ENCODE measurements at regions not wholly inside any gene's neighbourhood (a gene's known extent, or its start where the extent isn't known, plus 50 kb on each side); places are given as distances from the start of the nearest gene placed in this dataset.

GRCh38 chr2:195493416-195493815 is 163.6 kb upstream of the SLC39A10 start:
- DNase-seq: no peak

DNA sequence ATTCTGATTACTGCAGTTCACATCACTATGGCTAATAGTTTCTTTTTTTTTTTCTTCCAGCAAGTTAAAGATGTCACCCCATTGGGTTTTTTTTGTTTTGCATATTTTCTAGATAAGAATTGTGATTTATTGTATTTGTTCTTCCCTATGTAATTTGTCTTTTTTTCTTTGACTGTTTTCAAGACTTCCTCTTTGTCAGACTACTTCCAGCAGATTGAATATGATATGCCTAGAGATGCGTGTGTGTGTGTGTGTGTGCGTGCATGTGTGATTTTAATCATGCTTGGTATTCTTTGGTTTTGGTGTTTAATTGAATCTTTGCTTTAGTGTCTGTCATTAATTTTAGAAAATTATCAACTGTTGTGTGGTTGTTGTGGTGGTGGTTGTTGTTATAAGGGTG is 166.7 kb upstream of the SLC39A10 start:
- no peak for DNase-seq

- DNase-seq: no peak
Measured at GRCh38 chr2:195489101-195489500, 167.9 kb upstream of the SLC39A10 start.

DNA sequence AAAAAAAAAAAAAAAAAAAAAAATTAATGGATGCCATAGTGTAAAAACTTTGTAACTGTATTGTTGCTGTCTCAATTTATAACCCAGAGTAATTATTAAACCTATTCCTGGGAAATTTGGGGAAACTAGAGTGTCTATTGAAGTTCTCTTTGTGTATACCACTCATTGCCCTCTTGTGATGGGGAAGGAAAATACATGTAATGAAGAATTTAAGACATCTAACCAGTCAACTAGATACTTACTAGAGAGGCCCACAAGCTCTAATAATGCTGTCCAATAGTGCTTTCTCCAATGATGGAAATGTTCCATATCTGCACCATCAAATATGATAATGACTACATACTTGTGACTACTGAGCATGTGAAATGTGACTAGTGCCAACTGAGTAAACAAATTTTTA is 168.5 kb upstream of the SLC39A10 start:
- no peak for DNase-seq

- DNase-seq: no peak
Measured at GRCh38 chr2:195486987-195487644, 169.9 kb upstream of the SLC39A10 start.

DNA sequence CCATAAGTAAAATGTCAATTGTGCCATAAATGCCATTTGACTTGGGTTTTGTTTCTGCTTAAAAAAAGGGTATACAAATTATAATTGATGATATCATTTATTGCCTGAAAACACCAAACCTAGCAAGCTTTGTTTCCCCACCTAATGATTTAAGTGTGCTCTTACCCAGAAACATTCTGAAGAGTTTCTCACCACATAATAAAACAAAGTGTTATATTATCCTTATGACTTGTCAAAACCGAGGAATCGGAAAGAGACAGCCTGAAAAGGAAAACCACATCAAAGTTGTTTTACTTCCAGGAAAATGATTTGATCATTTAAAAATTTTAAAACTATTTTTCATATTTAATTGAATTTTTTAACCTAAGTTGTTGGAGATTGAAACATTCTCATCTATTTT is 170.5 kb upstream of the SLC39A10 start:
- no peak for DNase-seq

GRCh38 chr2:195482010-195482409 is 175.0 kb upstream of the SLC39A10 start:
- DNase-seq: no peak

DNA sequence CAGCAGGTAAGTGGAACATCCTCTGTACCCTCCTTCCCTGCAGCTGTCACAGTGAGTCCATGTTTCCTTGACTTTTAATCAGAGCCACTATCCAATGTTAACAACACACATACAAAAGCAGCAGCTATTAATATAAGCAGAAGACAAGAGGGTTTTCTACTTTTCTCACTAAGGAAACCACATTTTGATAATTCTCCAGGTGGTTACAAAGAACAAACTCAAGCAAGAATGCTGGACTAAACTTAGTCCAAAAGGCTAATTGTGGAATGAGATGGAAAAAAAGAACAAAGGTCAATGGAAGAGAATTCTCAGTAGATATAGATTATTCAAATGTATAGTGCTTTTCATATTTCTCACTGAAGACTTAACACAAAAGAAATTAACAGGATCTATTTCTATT is 176.9 kb upstream of the SLC39A10 start:
- DNase-seq: no peak

GRCh38 chr2:195479407-195479806 is 177.6 kb upstream of the SLC39A10 start:
- no peak for DNase-seq

DNA sequence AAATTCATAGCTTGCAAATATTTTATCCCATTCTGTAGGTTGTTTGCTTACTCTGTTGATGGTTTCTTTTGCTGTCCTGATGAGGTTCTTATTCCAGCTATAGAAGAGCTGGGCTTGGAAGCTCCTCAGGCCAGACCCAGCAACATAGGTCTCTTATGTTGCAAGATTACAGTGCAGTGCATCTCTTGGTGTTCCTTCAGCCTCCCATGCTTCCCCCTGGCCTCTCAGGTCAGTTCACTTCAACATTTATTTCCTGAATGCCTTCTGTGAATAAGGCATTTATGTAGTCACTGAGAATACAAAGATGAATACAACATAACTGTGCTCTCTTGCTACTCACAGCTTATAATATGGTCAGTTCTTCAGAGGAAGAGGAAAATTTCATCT is 179.0 kb upstream of the SLC39A10 start:
- no peak for DNase-seq

DNA sequence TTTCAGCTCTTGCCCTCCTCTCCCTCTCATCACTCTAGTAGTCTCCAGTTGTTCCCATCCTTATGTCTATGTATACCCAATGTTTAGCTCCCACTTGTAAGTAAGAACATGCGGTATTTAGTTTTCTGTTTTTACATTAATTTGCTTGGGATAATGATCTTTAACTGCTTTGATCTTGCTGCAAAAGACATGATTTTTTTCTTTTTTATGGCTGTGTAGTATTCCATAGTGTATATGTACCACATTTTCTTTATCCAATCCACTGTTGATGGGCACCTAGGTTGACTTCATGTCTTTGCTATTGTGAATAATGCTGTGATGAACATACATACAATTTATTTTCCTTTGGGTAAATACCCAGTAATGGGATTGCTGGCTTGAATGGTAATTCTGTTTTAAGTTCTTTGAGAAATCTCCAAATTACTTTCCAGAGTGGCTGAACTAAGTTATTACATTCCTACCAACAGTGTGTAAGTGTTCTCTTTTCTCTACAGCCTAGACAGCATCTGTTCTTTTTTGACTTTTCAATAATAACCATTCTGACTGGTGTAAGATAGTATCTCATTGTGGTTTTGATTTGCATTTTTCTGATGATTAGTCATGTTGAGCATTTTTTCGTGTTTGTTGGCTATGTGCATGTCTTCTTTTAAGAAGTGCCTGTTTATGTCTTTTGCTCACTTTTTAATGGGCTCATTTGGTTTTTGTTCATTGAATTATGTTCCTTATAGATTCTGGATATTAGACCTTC is 179.6 kb upstream of the SLC39A10 start:
- no peak for DNase-seq

DNA sequence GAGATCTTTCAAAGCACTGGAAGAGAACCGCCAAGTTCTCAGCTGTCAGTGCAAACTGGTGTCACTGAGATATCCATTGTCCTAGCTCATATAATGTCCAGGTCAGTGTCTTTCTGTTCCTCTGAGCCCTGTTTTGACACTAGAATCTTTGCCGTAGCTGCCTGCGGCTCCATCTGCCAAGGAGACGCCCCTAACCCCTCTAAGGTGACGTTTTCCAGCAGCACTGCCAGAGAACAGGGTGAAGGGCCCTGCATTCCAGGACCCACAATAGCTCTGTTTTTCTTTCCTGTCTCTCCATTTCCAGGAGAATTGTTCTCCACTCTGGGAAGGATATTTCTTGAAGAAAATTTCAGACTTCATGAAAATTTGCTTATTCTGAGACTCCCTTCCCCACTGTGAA is 181.7 kb upstream of the SLC39A10 start:
- no peak for DNase-seq

DNA sequence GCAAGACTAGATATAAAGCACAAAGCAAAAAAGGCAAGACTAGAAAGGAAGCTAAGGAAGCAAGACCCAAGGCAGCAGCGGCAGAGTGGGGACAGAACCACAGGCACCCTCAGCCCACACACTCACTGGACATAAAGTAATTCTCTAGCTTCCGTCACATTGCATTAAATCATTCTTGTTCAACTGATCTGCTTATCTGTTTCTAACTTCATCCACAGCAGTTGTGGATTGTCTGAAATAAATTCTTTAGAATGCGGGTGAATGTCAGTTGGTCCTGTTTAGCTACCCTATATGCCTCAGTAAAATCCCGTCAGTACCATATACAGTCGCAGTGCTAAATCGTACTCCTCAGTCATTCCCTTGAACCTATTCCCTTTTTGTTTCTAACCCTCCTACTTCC is 183.2 kb upstream of the SLC39A10 start:
- no peak for DNase-seq

DNA sequence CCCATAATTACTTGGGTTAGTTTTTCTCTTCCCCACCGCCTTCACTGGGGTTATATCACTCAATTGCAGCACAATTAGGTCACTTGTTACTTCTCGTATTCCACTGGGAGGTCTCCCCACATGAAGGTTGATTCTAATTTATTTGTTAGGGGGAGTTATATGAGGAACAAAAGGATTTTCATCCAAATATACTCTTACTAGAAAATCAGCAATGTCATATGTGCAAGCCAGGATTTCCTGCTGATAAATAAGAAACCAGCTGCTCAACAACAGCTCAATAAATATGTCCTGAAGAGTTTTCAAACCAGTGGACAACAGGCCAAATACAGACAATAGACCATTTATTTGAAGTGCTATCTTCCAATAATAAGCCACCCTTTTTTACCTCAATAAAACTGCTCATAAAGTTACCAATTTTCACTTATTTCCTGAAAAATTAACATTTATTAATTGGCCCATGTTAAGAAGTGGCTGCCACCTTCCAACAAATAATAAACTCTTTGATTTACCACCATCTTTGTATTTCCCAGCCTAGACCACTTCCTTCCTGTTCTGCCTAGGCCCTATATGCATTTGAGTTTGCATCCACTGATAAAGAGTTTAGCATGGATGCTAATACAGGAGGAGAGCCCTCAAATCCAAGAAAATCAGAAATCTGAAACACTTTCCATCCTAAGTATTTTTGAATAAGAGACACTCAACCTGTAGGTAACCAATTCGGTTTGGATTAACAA is 184.4 kb upstream of the SLC39A10 start:
- DNase-seq: no peak

GRCh38 chr2:195471807-195472206 is 185.2 kb upstream of the SLC39A10 start:
- no peak for DNase-seq

DNA sequence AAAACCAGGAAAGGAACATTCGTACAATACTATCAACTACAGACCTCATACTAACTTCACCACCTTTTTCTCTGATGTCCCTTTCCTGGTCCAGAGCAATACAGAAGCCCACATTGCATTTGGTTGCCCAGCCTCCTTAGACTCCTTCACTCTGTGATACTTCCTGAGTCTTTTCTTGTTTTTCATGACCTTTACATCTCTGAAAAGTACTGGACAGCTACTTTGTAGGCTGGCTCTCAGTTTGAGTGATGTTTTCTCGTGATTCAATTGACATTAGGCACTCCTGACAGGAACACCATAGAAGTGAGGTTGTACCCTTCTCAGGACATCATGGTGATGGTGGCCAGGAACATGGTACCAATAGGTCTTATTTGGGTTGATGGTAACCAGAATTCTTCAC is 185.9 kb upstream of the SLC39A10 start:
- no peak for DNase-seq

DNA sequence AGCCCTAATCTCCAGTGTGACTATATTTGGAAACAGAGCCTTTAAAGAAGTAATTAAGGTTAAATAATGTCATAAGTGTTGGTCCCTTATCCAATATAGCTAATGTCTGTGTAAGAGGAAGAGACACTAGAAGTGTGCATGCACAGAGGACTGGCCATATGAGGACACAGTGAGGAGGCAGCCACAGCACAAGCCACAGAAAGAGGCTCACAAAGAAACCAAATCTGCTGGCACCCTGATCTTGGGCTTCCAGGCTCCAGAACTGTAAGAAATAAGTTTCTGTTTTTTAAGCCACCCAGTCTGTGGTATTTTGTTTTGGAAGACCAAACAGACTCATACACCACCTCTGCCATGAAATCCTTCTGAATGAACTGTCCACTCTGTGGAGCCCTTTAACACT is 186.4 kb upstream of the SLC39A10 start:
- no peak for DNase-seq

GRCh38 chr2:195468771-195469170 is 188.3 kb upstream of the SLC39A10 start:
- no peak for DNase-seq

GRCh38 chr2:195466427-195466826 is 190.6 kb upstream of the SLC39A10 start:
- no peak for DNase-seq

DNA sequence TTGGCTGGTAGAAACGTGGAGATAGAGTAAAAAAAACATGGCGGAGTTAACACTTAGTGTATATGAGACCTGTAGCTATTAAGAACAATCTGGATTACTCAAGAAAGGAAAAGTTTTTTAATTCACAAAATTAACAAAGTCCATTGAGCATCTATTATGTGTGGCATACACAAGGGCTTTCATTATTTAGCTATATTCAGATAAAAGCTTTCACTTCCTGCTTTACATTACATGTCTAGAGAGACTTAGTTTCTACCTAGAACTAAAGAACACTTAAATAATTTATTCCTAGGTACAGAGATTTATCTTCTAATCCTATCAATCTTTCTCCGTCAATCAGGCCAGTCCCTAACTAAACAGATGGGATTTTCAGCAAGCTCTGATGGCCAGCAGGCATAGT is 196.0 kb upstream of the SLC39A10 start:
- DNase-seq: no peak

- no peak for DNase-seq
Measured at GRCh38 chr2:195458936-195459335, 198.1 kb upstream of the SLC39A10 start.

DNA sequence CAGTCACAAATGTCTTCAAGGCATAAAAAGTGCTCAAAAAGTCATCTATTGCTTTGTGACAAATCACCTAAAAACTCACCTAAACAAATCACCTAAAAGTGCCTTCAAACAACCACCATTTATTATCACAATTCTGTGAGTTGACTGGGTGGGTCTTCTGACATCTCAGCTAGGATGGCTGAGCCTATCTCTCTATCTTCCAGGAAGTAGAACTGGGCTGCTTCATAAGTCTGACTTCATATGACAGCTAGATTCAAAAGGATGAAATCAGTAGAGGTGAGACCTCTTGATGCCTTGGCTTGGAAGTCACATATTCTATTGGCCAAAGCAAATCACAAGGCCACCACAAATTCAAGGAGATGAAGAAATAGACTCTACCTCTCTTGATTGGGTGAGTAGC is 199.2 kb upstream of the SLC39A10 start:
- DNase-seq: no peak

GRCh38 chr2:195456771-195457170 is 200.3 kb upstream of the SLC39A10 start:
- DNase-seq: no peak

- no peak for DNase-seq
Measured at GRCh38 chr2:195451160-195451559, 205.9 kb upstream of the SLC39A10 start.
